ENCODE measurements at regions not wholly inside any gene's neighbourhood (a gene's known extent, or its start where the extent isn't known, plus 50 kb on each side); places are given as distances from the start of the nearest gene placed in this dataset.
"Not testable (repeated sequence)": the region's sequence is repeated elsewhere in the genome, so short reads cannot be mapped to it uniquely, and the experiment has no call there.

DNA sequence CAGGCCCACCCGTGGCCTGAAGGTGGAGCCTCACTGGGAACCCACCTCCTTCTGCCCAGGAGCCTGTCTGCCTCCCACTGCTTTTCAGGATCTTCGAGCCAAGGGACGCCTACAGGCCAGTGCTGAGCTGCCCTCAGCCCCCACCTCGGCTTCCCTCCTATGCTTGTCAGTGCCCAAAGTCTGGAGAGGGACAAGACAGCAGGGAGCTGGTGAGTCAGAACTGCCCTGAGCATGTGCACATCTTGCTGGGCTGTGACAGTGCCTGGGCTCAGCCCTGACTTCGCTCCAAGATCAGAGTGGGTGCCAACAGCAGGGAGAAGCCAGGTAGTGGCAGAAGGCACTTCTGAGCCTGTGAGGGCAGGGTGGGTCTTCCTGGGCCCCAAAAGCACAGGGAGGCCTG is 286.8 kb downstream of the AEBP2 start:
- no peak for DNase-seq

DNA sequence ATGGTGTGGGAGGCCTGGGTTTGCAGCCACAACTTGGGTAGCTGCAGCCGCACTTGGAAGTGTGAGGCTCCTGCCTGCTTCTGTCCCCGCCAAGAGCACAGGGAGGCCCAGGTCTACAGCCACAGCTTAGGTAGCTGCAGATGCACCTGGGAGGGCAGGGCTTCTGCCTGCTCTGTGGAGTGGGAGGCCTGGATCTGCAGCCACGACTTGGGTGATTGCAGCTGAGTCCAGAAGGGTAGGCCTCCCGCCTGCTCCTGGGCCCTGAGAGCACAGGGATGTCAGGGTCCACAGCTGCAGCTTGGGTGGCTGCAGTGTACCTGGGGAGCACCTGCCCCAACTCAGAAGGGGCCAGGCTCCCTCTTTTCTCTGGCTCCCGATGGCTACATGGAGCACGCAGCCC is 287.3 kb downstream of the AEBP2 start:
- no peak for DNase-seq

DNA sequence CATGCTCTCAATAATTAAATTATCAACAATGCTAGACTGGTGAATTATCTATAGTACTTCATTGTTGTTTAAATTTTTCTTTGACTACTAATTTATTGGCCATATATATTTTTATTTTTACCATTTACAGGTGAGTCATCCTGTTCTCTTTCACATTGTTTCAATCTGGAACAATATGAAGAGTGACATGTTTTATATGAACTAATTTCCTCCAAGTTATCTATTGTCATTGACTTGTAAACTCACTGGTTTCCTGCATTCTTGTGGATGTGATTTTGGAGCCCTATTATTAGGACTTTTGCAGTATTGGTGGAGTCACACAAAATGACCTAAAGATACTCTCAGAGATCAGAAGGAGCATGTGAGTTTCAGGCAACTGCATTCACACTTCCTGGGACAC is 297.7 kb downstream of the AEBP2 start:
- no peak for DNase-seq

GRCh38 chr12:19739195-19739776 is 300.0 kb downstream of the AEBP2 start:
- peak; percentile 65 for DNase-seq

DNA sequence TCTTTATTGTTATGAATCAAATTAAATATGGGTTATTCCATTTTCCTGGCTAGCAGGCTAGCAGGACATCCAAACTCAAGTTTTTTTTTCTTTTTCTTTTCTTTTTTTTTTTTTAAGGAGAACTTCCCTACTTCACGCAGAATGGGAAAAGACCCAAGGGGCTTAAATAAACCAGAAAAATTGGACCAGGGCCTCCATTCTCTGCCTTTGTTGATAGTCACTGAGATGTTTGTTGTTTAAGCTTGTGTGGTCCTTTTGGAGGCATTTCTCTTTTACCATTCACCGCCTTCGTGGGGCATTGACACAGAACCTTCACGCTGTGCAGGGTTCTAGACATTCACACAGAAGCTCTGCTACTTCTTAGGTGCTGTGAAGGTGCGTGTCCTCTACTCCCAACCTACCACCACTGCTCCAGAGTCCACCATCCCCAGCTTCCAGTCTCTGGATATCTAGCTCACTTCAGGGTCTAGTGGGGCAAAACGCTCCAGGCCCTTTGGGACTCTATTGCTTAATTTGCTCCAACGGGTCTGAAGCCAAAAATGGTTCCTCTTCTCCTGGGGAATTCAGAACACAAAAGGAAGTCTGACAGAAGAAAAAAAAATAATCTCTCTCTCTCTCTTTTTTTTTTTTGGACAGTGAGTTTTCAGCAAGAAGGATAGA is 301.3 kb downstream of the AEBP2 start:
- no peak for DNase-seq

- DNase-seq, result no peak
Observed at GRCh38 chr12:19741132-19741489, 301.8 kb downstream of the AEBP2 start.

DNA sequence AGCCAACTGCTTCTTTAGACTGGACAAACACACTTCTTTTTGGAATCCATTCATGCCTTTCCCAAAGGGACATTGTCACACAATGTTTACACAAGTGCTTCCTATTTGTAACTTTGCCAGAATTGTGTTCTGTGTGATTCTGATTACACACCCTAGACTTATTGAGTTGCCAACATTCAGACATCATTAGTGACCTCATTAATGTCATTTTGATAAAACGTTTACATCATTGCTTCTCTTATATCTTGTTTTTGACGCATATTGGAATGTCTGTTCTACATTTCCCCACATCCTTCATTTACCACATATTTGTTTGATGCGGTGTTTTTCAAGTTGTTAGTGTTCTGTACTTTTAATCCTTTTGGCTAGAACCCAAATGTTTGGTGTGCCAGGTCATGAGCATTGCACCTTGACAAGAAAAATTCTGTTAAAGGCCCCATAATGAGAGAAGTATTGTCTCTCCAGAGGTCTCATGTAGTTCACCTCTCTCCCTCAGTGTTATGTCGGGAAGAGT is 305.5 kb downstream of the AEBP2 start:
- DNase-seq, result no peak

- DNase-seq, result no peak
Observed at GRCh38 chr12:19746471-19746870, 307.2 kb downstream of the AEBP2 start.

DNA sequence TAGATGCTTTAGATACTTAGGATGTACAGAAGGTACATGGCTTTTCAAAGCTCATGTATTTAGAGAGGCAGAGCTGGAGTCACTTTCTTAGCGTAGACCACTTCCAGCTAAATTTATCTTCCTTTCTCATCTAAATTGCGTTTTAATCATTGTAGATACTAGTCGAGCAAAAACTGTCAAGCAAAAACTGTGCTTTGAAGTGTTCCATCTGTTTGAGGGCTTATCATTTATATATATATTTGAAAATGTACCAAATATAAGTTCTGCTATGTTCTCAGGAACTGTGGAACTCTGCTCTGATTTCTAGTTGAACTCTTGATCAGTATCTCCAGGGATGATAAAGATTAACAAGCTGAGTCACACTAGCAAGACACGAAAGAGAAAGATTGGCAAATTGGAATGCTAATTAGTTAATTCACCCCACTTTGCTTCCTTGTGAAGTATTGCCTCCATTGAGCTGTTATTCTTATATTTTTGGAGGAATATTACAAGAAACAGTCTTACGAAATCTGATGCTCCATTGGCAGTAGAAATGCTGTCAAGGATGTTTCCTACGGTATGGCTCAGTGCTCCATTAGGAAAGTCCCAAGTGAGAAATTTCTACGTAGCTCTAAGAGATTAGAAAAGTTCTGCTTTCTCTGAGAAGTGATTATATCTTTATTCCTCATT is 310.7 kb downstream of the AEBP2 start:
- no peak for DNase-seq

DNA sequence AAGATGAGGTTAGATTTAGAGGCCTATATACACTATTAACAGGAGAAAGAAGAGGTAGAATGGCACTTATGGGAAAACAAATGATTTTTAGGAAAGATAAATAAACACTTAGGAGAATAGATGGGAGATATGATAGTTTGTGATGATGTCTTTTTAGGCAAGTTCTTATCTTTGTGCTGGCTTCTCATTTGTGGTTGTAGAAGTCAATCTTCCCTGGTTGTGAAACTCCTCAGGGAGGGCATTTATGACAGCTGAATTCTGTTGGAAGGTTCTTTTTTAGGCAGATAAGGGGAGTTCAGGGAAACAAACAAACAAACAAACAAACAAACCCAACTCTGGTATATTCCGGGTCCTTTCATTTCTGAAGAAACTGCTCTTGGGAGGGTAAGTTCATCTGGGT is 311.8 kb downstream of the AEBP2 start:
- DNase-seq, result no peak

GRCh38 chr12:19752712-19753111 is 313.4 kb downstream of the AEBP2 start:
- DNase-seq, result no peak

GRCh38 chr12:19755136-19755535 is 315.8 kb downstream of the AEBP2 start:
- DNase-seq, result no peak

DNA sequence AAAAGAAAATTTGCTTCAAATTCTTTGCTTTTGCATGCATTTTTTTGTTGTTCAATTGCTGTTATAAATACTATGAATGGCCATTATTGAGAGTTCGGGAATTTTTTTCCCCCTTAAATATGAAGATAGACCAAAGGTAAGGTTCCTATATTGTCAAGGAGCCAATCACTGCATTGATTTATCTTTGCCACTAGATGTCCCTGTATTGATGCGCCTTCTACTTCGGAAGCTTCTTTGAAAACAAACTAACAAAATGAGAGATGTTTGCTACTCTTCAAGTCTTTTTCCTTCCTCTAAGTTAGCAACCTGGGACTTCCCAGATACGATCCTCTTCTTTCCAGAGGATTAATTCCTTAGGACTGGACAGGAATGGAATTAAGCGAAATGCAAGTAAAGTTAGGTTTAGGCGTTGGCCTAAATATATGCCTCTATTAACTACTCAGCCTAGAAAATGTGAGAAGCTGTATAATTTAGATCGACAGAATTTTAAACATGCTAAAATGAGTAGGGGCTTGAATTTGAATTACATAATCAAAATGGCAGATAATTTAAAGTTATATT is 318.1 kb downstream of the AEBP2 start:
- DNase-seq, result peak; percentile 71

DNA sequence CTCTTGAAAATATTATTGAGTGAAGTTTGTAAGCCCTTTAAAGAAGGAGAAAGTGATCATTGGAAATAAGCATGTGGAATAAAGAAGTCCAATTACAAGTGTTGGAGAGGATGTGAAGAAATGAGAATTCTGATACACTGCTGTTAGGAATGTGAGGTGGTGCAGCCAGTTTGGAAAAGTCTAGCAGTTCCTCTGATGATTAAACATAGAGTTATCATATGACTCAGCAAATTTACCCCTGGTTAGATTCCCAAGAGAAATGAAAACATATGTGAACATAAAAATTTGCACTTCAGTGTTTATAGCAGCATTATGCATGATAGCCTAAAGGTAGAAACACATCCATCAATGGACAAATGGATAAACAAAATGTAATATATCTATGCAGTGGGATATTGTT is 319.9 kb downstream of the AEBP2 start:
- no peak for DNase-seq

DNA sequence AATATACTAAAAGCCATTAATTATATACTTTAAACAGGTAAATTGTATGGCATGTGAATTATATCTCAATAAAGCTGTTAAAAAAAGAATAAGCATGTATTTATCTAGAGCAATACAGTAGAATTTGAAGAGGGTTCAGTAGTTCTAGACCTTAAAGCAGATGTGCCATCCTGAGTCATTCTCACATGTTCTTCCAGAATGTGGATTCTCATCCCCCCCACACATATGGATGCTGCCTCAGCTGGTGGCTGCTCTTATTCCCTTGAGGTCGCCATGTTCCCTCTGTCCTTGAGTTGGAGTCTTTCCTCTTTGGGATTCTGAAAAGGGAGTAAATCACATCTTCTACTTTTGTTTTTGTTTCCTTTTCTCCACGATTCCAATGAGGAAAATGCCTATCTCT is 321.3 kb downstream of the AEBP2 start:
- DNase-seq, result no peak

GRCh38 chr12:19761463-19761862 is 322.2 kb downstream of the AEBP2 start:
- no peak for DNase-seq

- DNase-seq, result no peak
Observed at GRCh38 chr12:19763488-19763887, 324.2 kb downstream of the AEBP2 start.

- DNase-seq, result no peak
Observed at GRCh38 chr12:19764408-19764807, 325.1 kb downstream of the AEBP2 start.

DNA sequence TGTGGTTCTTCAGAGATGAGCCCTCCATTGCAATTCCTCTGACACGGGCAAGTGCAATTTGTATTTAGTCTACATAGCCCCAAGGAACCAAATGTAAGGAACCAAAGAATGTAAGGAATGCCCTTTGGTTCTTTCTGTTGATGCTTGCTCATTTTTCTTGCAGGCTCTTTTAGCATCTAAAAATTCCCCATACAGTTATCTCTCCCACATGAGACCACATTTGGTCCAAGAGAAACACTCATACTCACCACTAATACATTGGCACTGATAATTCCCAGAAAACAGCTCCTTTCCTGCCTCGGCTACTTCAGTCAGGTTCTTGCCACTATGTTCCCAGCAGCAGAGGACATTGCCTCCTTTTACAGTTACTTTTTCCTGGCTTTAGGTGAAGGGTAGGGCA is 332.6 kb downstream of the AEBP2 start:
- DNase-seq, result no peak

DNA sequence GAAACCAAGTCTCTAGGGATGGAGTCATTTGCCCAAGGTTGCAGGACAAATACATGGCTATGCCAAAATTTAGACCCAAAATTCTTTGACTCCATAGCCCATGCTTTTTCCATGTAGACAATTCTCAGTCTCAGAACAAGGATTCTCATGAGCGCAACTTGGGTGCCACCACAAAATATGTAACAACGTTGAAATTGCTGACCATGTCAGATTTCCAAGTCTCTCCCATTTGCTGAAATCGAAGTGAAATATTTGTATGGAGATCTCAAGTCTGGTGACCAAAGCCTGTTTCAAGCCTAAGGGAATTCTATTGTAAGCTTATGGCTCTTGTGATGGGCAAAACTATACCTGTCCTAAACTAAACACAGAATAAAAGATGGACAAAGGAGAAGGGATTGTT is 333.5 kb downstream of the AEBP2 start:
- DNase-seq, result no peak

DNA sequence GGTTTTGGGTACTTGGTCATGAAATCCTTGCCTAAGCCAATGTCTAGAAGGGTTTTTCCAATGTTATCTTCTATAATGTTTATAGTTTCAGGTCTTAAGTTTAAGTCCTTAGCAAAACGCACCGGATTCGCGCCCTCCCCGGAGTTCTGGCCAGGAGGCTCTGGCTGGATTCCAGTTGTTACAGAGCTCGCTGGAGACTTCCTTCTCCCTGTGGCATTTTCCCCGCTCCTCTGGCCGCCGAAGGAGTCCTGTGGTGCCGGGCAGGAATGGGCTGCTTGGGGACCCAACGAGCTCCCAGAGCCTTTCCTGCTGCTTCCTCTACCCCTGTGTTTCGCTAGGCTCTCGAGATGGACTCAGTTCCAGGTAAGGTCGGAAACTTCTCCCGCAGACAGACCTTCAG is 335.9 kb downstream of the AEBP2 start:
- no peak for DNase-seq

DNA sequence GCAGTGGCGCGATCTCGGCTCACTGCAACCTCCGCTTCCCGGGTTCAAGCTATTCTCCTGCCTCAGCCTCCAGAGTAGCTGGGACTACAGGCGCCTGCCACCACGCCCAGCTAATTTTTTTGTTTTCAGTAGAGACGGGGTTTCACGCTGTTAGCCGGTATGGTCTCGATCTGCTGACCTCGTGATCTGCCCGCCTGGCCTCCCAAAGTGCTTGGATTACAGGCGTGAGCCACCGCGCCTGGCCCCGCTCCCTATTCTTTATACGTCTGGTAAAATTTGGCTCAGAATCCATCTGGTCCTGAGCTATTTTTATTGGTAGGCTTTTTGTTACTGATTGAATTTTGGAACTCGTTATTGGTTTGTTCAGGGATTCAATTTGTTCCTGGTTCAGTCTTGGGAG is 336.7 kb downstream of the AEBP2 start:
- not testable (repeated sequence) for DNase-seq

- DNase-seq, result no peak
Observed at GRCh38 chr12:19778172-19778571, 338.9 kb downstream of the AEBP2 start.

DNA sequence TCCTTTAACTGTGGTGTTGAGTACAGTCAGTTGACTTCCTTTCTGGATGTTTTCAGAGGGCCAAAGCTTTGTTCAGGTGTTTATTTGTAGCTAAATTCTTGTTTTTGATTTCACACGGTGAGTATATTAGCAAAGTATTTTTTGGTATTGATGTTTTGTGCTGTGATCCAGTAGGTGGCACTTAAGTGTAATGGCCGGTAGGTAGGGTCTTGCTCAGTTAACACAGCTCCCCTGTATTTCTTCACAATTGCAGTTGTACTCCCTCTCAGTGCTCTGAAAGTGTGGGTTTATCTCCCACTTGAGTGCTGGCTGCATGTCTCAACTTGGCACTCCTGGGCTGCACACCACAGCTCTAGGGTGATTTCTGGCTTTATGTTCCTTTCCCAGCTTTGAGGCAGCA is 339.5 kb downstream of the AEBP2 start:
- DNase-seq, result no peak
